GM23338 (cell line): ENCODE measurements at regions not wholly inside any gene's neighbourhood (a gene's known extent, or its start where the extent isn't known, plus 50 kb on each side); places are given as distances from the start of the nearest gene placed in this dataset.

ENCODE experiments used
- ATAC-seq: fragments of 200-7000 bp; cut with Tn5 transposase; 3 replicates; pipeline ENCODE4 v1.9.1; 2020
- DNase-seq: peaks from one replicate; pipeline ENCODE4 v3.0.0-alpha.2; 2015; ENCODE audit warnings: low spot score
- H2AFZ ChIP-seq: fragments of 200-600 bp; sonication (generic); 2 replicates; pipeline ENCODE4 v1.8.0; 2016; ENCODE audit warnings: antibody characterized with exemption, mild to moderate bottlenecking, moderate library complexity
- H3F3A ChIP-seq: fragments of 200-600 bp; sonication (generic); replicated peaks from 2 replicates; pipeline ENCODE4 v1.8.0; 2017; ENCODE audit warnings: antibody characterized with exemption, mixed run types, low read depth
- H3K27ac ChIP-seq: fragments of 200-600 bp; sonication (generic); 2 replicates; pipeline ENCODE4 v1.6.1; 2016; ENCODE audit warnings: low read depth
- H3K27me3 ChIP-seq: fragments of 200-600 bp; sonication (generic); 2 replicates; pipeline ENCODE4 v1.8.0; 2016; ENCODE audit warnings: mild to moderate bottlenecking, mixed run types, moderate library complexity; ENCODE audit not compliant: insufficient read depth
- H3K36me3 ChIP-seq: fragments of 200-600 bp; sonication (generic); 2 replicates; pipeline ENCODE4 v1.8.0; 2016; ENCODE audit warnings: mild to moderate bottlenecking; ENCODE audit not compliant: insufficient read depth
- H3K4me1 ChIP-seq: fragments of 200-600 bp; sonication (generic); 2 replicates; pipeline ENCODE4 v1.8.0; 2016; ENCODE audit warnings: mild to moderate bottlenecking, moderate library complexity; ENCODE audit not compliant: insufficient read depth
- H3K4me2 ChIP-seq: fragments of 200-600 bp; sonication (generic); 2 replicates; pipeline ENCODE4 v1.7.1; 2017; ENCODE audit warnings: mixed run types
- H3K4me3 ChIP-seq: fragments of 200-600 bp; sonication (generic); 2 replicates; pipeline ENCODE4 v1.6.1; 2016; ENCODE audit warnings: mixed run types
- H3K79me2 ChIP-seq: fragments of 200-600 bp; sonication (generic); replicated peaks from 2 replicates; pipeline ENCODE4 v1.8.0; 2017; ENCODE audit warnings: mild to moderate bottlenecking; ENCODE audit not compliant: insufficient read depth
- H3K9me2 ChIP-seq: fragments of 200-600 bp; sonication (generic); 2 replicates; pipeline ENCODE4 v1.8.0; 2017; ENCODE audit not compliant: insufficient read depth
- H4K20me1 ChIP-seq: fragments of 200-600 bp; sonication (generic); replicated peaks from 2 replicates; pipeline ENCODE4 v1.8.0; 2017; ENCODE audit warnings: mild to moderate bottlenecking; ENCODE audit not compliant: insufficient read depth
- H3K27ac Mint-ChIP-seq: 2 replicates; pipeline ENCODE4 v1.8.0; 2020; ENCODE audit warnings: inconsistent platforms, mild to moderate bottlenecking, moderate library complexity, mixed read lengths
- H3K27me3 Mint-ChIP-seq: 3 replicates; pipeline ENCODE4 v1.8.0; 2022; ENCODE audit warnings: low read depth, mild to moderate bottlenecking, moderate library complexity, mixed read lengths, inconsistent platforms; ENCODE audit not compliant: insufficient read depth, poor library complexity
- H3K36me3 Mint-ChIP-seq: 3 replicates; pipeline ENCODE4 v1.8.0; 2021; ENCODE audit warnings: low read depth, mild to moderate bottlenecking, inconsistent platforms, moderate library complexity, mixed read lengths
- H3K4me1 Mint-ChIP-seq: 3 replicates; pipeline ENCODE4 v1.8.0; 2020; ENCODE audit warnings: mild to moderate bottlenecking, inconsistent platforms, mixed read lengths
- H3K4me3 Mint-ChIP-seq: 3 replicates; pipeline ENCODE4 v1.8.0; 2021; ENCODE audit warnings: moderate library complexity, mild to moderate bottlenecking, inconsistent platforms, mixed read lengths
- H3K9me3 Mint-ChIP-seq: 3 replicates; pipeline ENCODE4 v1.8.0; 2020; ENCODE audit warnings: moderate library complexity, mild to moderate bottlenecking, inconsistent platforms, mixed read lengths
- CREB1 ChIP-seq: fragments of 250-450 bp; sonication (Bioruptor Pico); IDR thresholded peaks from 2 replicates; pipeline ENCODE4 v1.5.0; 2020; ENCODE audit warnings: low read depth, mild to moderate bottlenecking, moderate library complexity
- EZH2 ChIP-seq: fragments of 200-600 bp; sonication (generic); IDR thresholded peaks from one replicate; pipeline ENCODE4 v1.8.0; 2017; ENCODE audit warnings: antibody characterized with exemption, mild to moderate bottlenecking, low read depth; ENCODE audit not compliant: unreplicated experiment
- EZH2phosphoT487 ChIP-seq: fragments of 200-600 bp; sonication (generic); IDR thresholded peaks from one replicate; pipeline ENCODE4 v1.8.1; 2018; ENCODE audit warnings: antibody characterized with exemption; ENCODE audit not compliant: unreplicated experiment
- NANOG ChIP-seq: IDR thresholded peaks from 2 replicates; pipeline ENCODE4 v1.6.1; 2016; ENCODE audit warnings: antibody characterized with exemption, borderline replicate concordance
- POLR2AphosphoS5 ChIP-seq: IDR thresholded peaks from 2 replicates; pipeline ENCODE4 v1.6.1; 2016; ENCODE audit warnings: antibody characterized with exemption, low read depth
- TF ChIP-seq, protein P1 (sequence below): fragments of 250-450 bp; sonication (Bioruptor Pico); IDR thresholded peaks from 2 replicates; pipeline ENCODE4 v1.5.0; 2020; ENCODE audit warnings: mild to moderate bottlenecking, moderate library complexity
- TF ChIP-seq, protein P2 (sequence below), 2 experiments: fragments of 200-600 bp in 1 of 2; sonication (generic) in 1 of 2; conservative IDR thresholded peaks; 2 replicates each; pipeline versions ENCODE4 v1.5.1 to v1.6.1; 2016 to 2017; ENCODE audit warnings: antibody characterized with exemption in 2 of 2, low read depth in 2 of 2, mild to moderate bottlenecking in 2 of 2, moderate library complexity in 1 of 2
- TF ChIP-seq, protein P3 (sequence below): IDR thresholded peaks from 2 replicates; pipeline ENCODE4 v1.6.1; 2016; ENCODE audit warnings: antibody characterized with exemption

DNA sequence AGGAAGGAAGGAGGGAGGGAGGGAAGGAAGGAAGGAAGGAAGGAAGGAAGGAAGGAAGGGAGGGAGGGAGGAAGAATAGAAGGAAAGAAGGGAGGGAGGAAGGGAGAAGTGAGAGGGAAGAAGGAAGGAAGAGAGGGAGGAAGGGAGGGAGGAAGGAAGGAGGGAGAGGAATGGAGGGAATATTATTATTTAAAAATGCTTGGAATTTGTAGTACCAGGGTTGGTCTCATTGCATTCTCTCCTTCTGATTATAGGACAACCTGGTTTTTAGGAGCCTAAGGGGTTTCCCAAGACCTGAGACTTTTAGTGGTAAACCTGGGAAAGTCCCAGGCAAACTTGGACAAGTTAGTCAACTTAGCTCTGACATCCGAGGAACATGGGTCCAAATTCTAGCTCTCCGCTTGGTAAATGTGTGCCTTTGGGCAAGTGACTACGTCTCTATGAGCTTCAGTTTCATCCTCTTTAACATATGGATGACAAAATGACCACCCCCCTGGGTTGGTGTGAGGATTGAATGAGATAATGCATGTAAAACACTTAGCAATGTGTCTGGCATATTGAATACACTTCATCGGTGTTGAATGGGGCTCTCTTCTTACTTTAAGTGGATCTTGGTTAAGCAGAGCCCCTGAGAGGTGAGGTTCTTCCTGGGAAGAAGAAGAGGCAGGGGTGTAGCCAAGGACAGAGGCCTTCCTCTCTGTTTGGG, 690.7 kb upstream of the TBX3 start (continued):
- TF ChIP-seq, protein P1, sequence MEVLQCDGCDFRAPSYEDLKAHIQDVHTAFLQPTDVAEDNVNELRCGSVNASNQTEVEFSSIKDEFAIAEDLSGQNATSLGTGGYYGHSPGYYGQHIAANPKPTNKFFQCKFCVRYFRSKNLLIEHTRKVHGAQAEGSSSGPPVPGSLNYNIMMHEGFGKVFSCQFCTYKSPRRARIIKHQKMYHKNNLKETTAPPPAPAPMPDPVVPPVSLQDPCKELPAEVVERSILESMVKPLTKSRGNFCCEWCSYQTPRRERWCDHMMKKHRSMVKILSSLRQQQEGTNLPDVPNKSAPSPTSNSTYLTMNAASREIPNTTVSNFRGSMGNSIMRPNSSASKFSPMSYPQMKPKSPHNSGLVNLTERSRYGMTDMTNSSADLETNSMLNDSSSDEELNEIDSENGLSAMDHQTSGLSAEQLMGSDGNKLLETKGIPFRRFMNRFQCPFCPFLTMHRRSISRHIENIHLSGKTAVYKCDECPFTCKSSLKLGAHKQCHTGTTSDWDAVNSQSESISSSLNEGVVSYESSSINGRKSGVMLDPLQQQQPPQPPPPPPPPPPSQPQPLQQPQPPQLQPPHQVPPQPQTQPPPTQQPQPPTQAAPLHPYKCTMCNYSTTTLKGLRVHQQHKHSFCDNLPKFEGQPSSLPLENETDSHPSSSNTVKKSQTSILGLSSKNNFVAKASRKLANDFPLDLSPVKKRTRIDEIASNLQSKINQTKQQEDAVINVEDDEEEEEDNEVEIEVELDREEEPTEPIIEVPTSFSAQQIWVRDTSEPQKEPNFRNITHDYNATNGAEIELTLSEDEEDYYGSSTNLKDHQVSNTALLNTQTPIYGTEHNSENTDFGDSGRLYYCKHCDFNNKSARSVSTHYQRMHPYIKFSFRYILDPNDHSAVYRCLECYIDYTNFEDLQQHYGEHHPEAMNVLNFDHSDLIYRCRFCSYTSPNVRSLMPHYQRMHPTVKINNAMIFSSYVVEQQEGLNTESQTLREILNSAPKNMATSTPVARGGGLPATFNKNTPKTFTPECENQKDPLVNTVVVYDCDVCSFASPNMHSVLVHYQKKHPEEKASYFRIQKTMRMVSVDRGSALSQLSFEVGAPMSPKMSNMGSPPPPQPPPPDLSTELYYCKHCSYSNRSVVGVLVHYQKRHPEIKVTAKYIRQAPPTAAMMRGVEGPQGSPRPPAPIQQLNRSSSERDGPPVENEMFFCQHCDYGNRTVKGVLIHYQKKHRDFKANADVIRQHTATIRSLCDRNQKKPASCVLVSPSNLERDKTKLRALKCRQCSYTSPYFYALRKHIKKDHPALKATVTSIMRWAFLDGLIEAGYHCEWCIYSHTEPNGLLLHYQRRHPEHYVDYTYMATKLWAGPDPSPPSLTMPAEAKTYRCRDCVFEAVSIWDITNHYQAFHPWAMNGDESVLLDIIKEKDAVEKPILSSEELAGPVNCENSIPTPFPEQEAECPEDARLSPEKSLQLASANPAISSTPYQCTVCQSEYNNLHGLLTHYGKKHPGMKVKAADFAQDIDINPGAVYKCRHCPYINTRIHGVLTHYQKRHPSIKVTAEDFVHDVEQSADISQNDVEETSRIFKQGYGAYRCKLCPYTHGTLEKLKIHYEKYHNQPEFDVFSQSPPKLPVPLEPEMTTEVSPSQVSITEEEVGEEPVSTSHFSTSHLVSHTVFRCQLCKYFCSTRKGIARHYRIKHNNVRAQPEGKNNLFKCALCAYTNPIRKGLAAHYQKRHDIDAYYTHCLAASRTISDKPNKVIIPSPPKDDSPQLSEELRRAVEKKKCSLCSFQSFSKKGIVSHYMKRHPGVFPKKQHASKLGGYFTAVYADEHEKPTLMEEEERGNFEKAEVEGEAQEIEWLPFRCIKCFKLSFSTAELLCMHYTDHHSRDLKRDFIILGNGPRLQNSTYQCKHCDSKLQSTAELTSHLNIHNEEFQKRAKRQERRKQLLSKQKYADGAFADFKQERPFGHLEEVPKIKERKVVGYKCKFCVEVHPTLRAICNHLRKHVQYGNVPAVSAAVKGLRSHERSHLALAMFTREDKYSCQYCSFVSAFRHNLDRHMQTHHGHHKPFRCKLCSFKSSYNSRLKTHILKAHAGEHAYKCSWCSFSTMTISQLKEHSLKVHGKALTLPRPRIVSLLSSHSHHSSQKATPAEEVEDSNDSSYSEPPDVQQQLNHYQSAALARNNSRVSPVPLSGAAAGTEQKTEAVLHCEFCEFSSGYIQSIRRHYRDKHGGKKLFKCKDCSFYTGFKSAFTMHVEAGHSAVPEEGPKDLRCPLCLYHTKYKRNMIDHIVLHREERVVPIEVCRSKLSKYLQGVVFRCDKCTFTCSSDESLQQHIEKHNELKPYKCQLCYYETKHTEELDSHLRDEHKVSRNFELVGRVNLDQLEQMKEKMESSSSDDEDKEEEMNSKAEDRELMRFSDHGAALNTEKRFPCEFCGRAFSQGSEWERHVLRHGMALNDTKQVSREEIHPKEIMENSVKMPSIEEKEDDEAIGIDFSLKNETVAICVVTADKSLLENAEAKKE = no peak
- TF ChIP-seq CREB1 (no peak), POLR2AphosphoS5 (no peak), EZH2 (no peak), EZH2phosphoT487 (no peak)

DNA sequence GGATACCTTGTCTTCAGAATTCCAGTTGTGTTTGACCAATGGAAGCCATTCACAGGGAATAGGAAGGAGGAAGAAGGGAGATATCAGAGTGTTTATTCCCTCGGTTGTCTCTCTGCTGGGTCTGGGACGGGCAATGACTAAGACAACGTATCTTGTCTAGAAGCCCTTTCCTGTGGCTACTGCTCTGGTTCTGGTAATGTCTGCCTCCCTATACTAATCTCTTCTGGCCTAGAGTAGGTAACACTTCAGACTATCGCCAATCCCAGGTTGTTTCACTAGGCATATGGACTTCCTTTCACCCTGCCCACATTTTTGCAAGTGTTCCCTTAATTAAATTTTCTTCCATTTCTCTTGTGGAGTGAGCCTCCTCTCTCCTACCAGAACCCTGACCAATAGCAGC, 687.7 kb upstream of the TBX3 start:
- no peak for ATAC-seq
- H3K9me3 Mint-ChIP-seq = peaks cover 12% of the 10 kb centered on the region; the same call in 2 of the 3 replicates
- no peaks in the 10 kb centered on the region for H3K27me3 ChIP-seq

More for the DNA sequence above, 687.7 kb upstream of the TBX3 start:
- Mint-ChIP-seq H3K27me3 (peaks cover 3% of the 10 kb centered on the region), H3K4me3 (no peak overlapping the region), H3K27ac (no peak overlapping the region), H3K4me1 (peaks cover 8% of the 10 kb centered on the region), H3K36me3 (peaks cover 3% of the 10 kb centered on the region; the same call in 2 of the 3 replicates)
- peaks cover 4% of the 10 kb centered on the region; the same call in 1 of the 2 replicates for H3K9me2 ChIP-seq
- H3K4me3 ChIP-seq = no peak overlapping the region
- no peak for DNase-seq
- H3K36me3 ChIP-seq = no peaks in the 10 kb centered on the region
- no peak for TF ChIP-seq EZH2phosphoT487
- no peak for TF ChIP-seq CREB1
- TF ChIP-seq NANOG = no peak
- TF ChIP-seq, protein P2, sequence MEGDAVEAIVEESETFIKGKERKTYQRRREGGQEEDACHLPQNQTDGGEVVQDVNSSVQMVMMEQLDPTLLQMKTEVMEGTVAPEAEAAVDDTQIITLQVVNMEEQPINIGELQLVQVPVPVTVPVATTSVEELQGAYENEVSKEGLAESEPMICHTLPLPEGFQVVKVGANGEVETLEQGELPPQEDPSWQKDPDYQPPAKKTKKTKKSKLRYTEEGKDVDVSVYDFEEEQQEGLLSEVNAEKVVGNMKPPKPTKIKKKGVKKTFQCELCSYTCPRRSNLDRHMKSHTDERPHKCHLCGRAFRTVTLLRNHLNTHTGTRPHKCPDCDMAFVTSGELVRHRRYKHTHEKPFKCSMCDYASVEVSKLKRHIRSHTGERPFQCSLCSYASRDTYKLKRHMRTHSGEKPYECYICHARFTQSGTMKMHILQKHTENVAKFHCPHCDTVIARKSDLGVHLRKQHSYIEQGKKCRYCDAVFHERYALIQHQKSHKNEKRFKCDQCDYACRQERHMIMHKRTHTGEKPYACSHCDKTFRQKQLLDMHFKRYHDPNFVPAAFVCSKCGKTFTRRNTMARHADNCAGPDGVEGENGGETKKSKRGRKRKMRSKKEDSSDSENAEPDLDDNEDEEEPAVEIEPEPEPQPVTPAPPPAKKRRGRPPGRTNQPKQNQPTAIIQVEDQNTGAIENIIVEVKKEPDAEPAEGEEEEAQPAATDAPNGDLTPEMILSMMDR (conservative IDR thresholded peaks at IDR 0.05; ENCODE audit: low read depth in 2 of 2) = no peak
- TF ChIP-seq, protein P3, sequence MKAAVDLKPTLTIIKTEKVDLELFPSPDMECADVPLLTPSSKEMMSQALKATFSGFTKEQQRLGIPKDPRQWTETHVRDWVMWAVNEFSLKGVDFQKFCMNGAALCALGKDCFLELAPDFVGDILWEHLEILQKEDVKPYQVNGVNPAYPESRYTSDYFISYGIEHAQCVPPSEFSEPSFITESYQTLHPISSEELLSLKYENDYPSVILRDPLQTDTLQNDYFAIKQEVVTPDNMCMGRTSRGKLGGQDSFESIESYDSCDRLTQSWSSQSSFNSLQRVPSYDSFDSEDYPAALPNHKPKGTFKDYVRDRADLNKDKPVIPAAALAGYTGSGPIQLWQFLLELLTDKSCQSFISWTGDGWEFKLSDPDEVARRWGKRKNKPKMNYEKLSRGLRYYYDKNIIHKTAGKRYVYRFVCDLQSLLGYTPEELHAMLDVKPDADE = no peak
- TF ChIP-seq EZH2 = no peak
- no peak overlapping the region for H2AFZ ChIP-seq
- no peak overlapping the region for H3K27ac ChIP-seq
- no peaks in the 10 kb centered on the region for H3K4me1 ChIP-seq
- no peaks in the 10 kb centered on the region for H3F3A ChIP-seq
- no peak overlapping the region for H3K4me2 ChIP-seq
- H4K20me1 ChIP-seq = no peaks in the 10 kb centered on the region
- H3K79me2 ChIP-seq = no peaks in the 10 kb centered on the region
